Gastrocnemius medialis (tissue), 4 donors: ENCODE measurements at regions not wholly inside any gene's neighbourhood (a gene's known extent, or its start where the extent isn't known, plus 50 kb on each side); places are given as distances from the start of the nearest gene placed in this dataset.

Experiments
- CTCF ChIP-seq, 5 experiments: fragments of 450-650 bp in 3 of 5; fragments of 200-600 bp in 2 of 5; sonication (generic) in 2 of 5; IDR thresholded peaks in 4 of 5; conservative IDR thresholded peaks in 1 of 5; 1 replicate in 4 of 5; 2 replicates in 1 of 5; pipeline ENCODE4 v1.5.1; 2016 to 2019; ENCODE audit warnings: antibody characterized with exemption in 5 of 5, mild to moderate bottlenecking in 3 of 5, moderate library complexity in 3 of 5
- POLR2A ChIP-seq, 2 donors: fragments of 450-650 bp; IDR thresholded peaks; one replicate each; pipeline ENCODE4 v1.6.1; 2017; ENCODE audit warnings: antibody characterized with exemption in 2 of 2, mild to moderate bottlenecking in 2 of 2, moderate library complexity in 2 of 2

GRCh38 chr19:31406106-31406505 lies 56.9 kb upstream of the TSHZ3 start:
- TF ChIP-seq CTCF (IDR thresholded peaks at IDR 0.05 in 4 of 5, conservative IDR thresholded peaks at IDR 0.05 in 1 of 5) (no peak), POLR2A (IDR thresholded peaks at IDR 0.05) (no peak)
